Skeletal muscle satellite cell (primary cell): ENCODE measurements at regions not wholly inside any gene's neighbourhood (a gene's known extent, or its start where the extent isn't known, plus 50 kb on each side); places are given as distances from the start of the nearest gene placed in this dataset.
"Not testable (repeated sequence)": the region's sequence is repeated elsewhere in the genome, so short reads cannot be mapped to it uniquely, and the experiment has no call there.

Experiments
- H3K27me3 ChIP-seq: 2 replicates; pipeline ENCODE4 v1.7.0; 2013; ENCODE audit warnings: low read length; ENCODE audit not compliant: control insufficient read depth, insufficient read depth
- H3K36me3 ChIP-seq: 2 replicates; pipeline ENCODE4 v1.7.0; 2013; ENCODE audit warnings: mild to moderate bottlenecking, control low read depth, low read length; ENCODE audit not compliant: insufficient read depth
- H3K4me1 ChIP-seq: 2 replicates; pipeline ENCODE4 v1.7.0; 2013; ENCODE audit warnings: low read length; ENCODE audit not compliant: control insufficient read depth, insufficient read depth
- H3K4me2 ChIP-seq: 2 replicates; pipeline ENCODE4 v1.7.0; 2013; ENCODE audit warnings: mild to moderate bottlenecking, low read length
- H3K4me3 ChIP-seq: 2 replicates; pipeline ENCODE4 v1.7.0; 2013; ENCODE audit warnings: low read length
- H3K9ac ChIP-seq: 2 replicates; pipeline ENCODE4 v1.7.0; 2013; ENCODE audit warnings: mild to moderate bottlenecking, low read depth, low read length, moderate library complexity
- H3K9me3 ChIP-seq: replicated peaks from 2 replicates; pipeline ENCODE4 v1.7.0; 2013; ENCODE audit warnings: mild to moderate bottlenecking, control low read depth, low read length

GRCh38 chr7:156397249-156397648, 243.3 kb upstream of the RNF32 start:
- Histone ChIP-seq H3K27me3 (no peaks in the 10 kb centered on the region), H3K4me2 (no peak overlapping the region), H3K9ac (no peak overlapping the region), H3K36me3 (no peaks in the 10 kb centered on the region), H3K4me3 (no peak overlapping the region), H3K4me1 (no peaks in the 10 kb centered on the region), H3K9me3 (peaks cover 1% of the 10 kb centered on the region)

GRCh38 chr7:156389116-156389692, 251.4 kb upstream of the RNF32 start:
- Histone ChIP-seq H3K9me3 (peaks cover 10% of the 10 kb centered on the region), H3K27me3 (no peaks in the 10 kb centered on the region), H3K4me1 (no peaks in the 10 kb centered on the region), H3K4me2 (no peak overlapping the region), H3K36me3 (no peaks in the 10 kb centered on the region), H3K9ac (no peak overlapping the region), H3K4me3 (no peak overlapping the region)

- Histone ChIP-seq H3K4me3 (no peak overlapping the region), H3K4me2 (no peak overlapping the region), H3K4me1 (no peaks in the 10 kb centered on the region), H3K36me3 (no peaks in the 10 kb centered on the region), H3K27me3 (no peaks in the 10 kb centered on the region), H3K9me3 (peaks cover 5% of the 10 kb centered on the region), H3K9ac (no peak overlapping the region)
Observed at GRCh38 chr7:156386097-156386496, 254.5 kb upstream of the RNF32 start.

GRCh38 chr7:156384706-156385105, 255.9 kb upstream of the RNF32 start:
- Histone ChIP-seq H3K27me3 (no peaks in the 10 kb centered on the region), H3K4me1 (no peaks in the 10 kb centered on the region), H3K9me3 (peaks cover 2% of the 10 kb centered on the region)

GRCh38 chr7:156383526-156383925, 257.0 kb upstream of the RNF32 start:
- Histone ChIP-seq H3K4me1 (no peaks in the 10 kb centered on the region), H3K9ac (no peak overlapping the region), H3K27me3 (no peaks in the 10 kb centered on the region)

More at GRCh38 chr7:156384706-156385105, 255.9 kb upstream of the RNF32 start:
- Histone ChIP-seq H3K36me3 (no peaks in the 10 kb centered on the region), H3K4me2 (no peak overlapping the region), H3K9ac (no peak overlapping the region), H3K4me3 (no peak overlapping the region)

GRCh38 chr7:156380261-156380660, 260.3 kb upstream of the RNF32 start:
- no peaks in the 10 kb centered on the region for H3K9me3 ChIP-seq
- no peak overlapping the region for H3K9ac ChIP-seq
- no peak overlapping the region for H3K4me2 ChIP-seq
- no peaks in the 10 kb centered on the region for H3K4me1 ChIP-seq
- H3K27me3 ChIP-seq, result no peaks in the 10 kb centered on the region
- no peaks in the 10 kb centered on the region for H3K36me3 ChIP-seq
- H3K4me3 ChIP-seq, result no peak overlapping the region

More at GRCh38 chr7:156383526-156383925, 257.0 kb upstream of the RNF32 start:
- no peaks in the 10 kb centered on the region for H3K36me3 ChIP-seq
- H3K4me2 ChIP-seq, result no peak overlapping the region
- peaks cover 2% of the 10 kb centered on the region for H3K9me3 ChIP-seq
- H3K4me3 ChIP-seq, result no peak overlapping the region

GRCh38 chr7:156379324-156380070, 261.1 kb upstream of the RNF32 start:
- Histone ChIP-seq H3K9me3 (no peaks in the 10 kb centered on the region), H3K4me2 (no peak overlapping the region), H3K36me3 (no peaks in the 10 kb centered on the region), H3K4me1 (no peaks in the 10 kb centered on the region), H3K9ac (no peak overlapping the region), H3K27me3 (no peaks in the 10 kb centered on the region), H3K4me3 (no peak overlapping the region)

- Histone ChIP-seq H3K4me1 (no peaks in the 10 kb centered on the region), H3K9me3 (no peaks in the 10 kb centered on the region), H3K4me2 (no peak overlapping the region), H3K27me3 (no peaks in the 10 kb centered on the region), H3K36me3 (no peaks in the 10 kb centered on the region), H3K9ac (no peak overlapping the region), H3K4me3 (no peak overlapping the region)
Observed at GRCh38 chr7:156378806-156379205, 261.8 kb upstream of the RNF32 start.

- Histone ChIP-seq H3K4me2 (no peak overlapping the region), H3K9me3 (no peaks in the 10 kb centered on the region), H3K4me3 (no peak overlapping the region), H3K36me3 (no peaks in the 10 kb centered on the region), H3K4me1 (no peaks in the 10 kb centered on the region), H3K9ac (no peak overlapping the region), H3K27me3 (no peaks in the 10 kb centered on the region)
Observed at GRCh38 chr7:156376317-156376716, 264.3 kb upstream of the RNF32 start.

GRCh38 chr7:156374335-156374734, 266.2 kb upstream of the RNF32 start:
- H3K4me2 ChIP-seq, result no peak overlapping the region
- H3K9me3 ChIP-seq, result no peaks in the 10 kb centered on the region
- no peaks in the 10 kb centered on the region for H3K27me3 ChIP-seq
- H3K36me3 ChIP-seq, result no peaks in the 10 kb centered on the region
- no peak overlapping the region for H3K4me3 ChIP-seq
- H3K9ac ChIP-seq, result no peak overlapping the region
- H3K4me1 ChIP-seq, result no peaks in the 10 kb centered on the region

GRCh38 chr7:156369929-156370328, 270.6 kb upstream of the RNF32 start:
- not testable (repeated sequence) for H3K4me1 ChIP-seq, H3K27me3 ChIP-seq, H3K36me3 ChIP-seq, H3K9ac ChIP-seq, H3K9me3 ChIP-seq, H3K4me2 ChIP-seq, H3K4me3 ChIP-seq
